K562 (cell line): ENCODE measurements at regions not wholly inside any gene's neighbourhood (a gene's known extent, or its start where the extent isn't known, plus 50 kb on each side); places are given as distances from the start of the nearest gene placed in this dataset.
A peak's percentile ranks its signal among the peaks of the same experiment; 100 is the strongest.

ENCODE experiments used
- ARID2 ChIP-seq: fragments of 450-650 bp; IDR thresholded peaks from 2 replicates; pipeline ENCODE4 v1.6.1; 2017; ENCODE audit warnings: antibody characterized with exemption, mild to moderate bottlenecking
- CCAR2 ChIP-seq: fragments of 200-400 bp; formaldehyde crosslinking; IDR thresholded peaks from 2 replicates; pipeline ENCODE4 v1.6.1; 2017; ENCODE audit warnings: mild to moderate bottlenecking, low read depth, low read length
- CREB1 ChIP-seq, 2 experiments: sonication (generic) in 1 of 2; formaldehyde crosslinking in 1 of 2; IDR thresholded peaks; 2 replicates each; pipeline versions ENCODE4 v1.6.1 to v1.8.0; 2012 to 2022; ENCODE audit warnings: inconsistent platforms in 1 of 2, mild to moderate bottlenecking in 1 of 2, missing genetic modification reagents in 1 of 2, moderate library complexity in 1 of 2
- ERF ChIP-seq: fragments of 450-650 bp; formaldehyde crosslinking; IDR thresholded peaks from 2 replicates; pipeline ENCODE4 v1.4.0; 2020; ENCODE audit warnings: mild to moderate bottlenecking, mixed read lengths
- HDAC1 ChIP-seq, 2 experiments: fragments of 450-650 bp; IDR thresholded peaks; 2 replicates each; pipeline ENCODE4 v1.6.1; 2016 to 2017; ENCODE audit warnings: inconsistent platforms in 1 of 2, mild to moderate bottlenecking in 1 of 2, moderate library complexity in 1 of 2
- KDM5B ChIP-seq: fragments of 200-600 bp; sonication (generic); IDR thresholded peaks from 2 replicates; pipeline ENCODE4 v1.6.1; 2012; ENCODE audit warnings: low read depth, mild to moderate bottlenecking, moderate library complexity, low read length, control low read depth, inconsistent platforms; ENCODE audit not compliant: insufficient replicate concordance
- KHSRP ChIP-seq: fragments of 450-650 bp; IDR thresholded peaks from 2 replicates; pipeline ENCODE4 v1.6.1; 2017
- MEIS2 ChIP-seq: fragments of 450-650 bp; IDR thresholded peaks from 2 replicates; pipeline ENCODE4 v1.6.1; 2014; ENCODE audit warnings: mild to moderate bottlenecking; ENCODE audit not compliant: partially characterized antibody
- MTA1 ChIP-seq: fragments of 450-650 bp; IDR thresholded peaks from 2 replicates; pipeline ENCODE4 v1.6.1; 2017; ENCODE audit warnings: borderline replicate concordance
- NFRKB ChIP-seq: fragments of 450-650 bp; IDR thresholded peaks from 2 replicates; pipeline ENCODE4 v1.6.1; 2016; ENCODE audit warnings: low read depth
- NFYB ChIP-seq: IDR thresholded peaks from 2 replicates; pipeline ENCODE4 v1.6.1; 2011; ENCODE audit warnings: mild to moderate bottlenecking, moderate library complexity; ENCODE audit not compliant: insufficient read length; ENCODE audit errors: extremely low read depth
- RAD21 ChIP-seq, 2 experiments: fragments of 250-450 bp in 1 of 2; fragments of 450-650 bp in 1 of 2; sonication (Bioruptor Pico) in 1 of 2; formaldehyde crosslinking in 1 of 2; IDR thresholded peaks in 1 of 2; conservative IDR thresholded peaks in 1 of 2; 2 replicates each; pipeline versions ENCODE4 v1.4.0 to v1.8.0; 2020 to 2022; ENCODE audit warnings: mild to moderate bottlenecking in 2 of 2, moderate library complexity in 1 of 2
- RB1 ChIP-seq: fragments of 450-650 bp; IDR thresholded peaks from 2 replicates; pipeline ENCODE4 v1.6.1; 2017; ENCODE audit warnings: low read depth, mild to moderate bottlenecking
- SIN3A ChIP-seq, 2 experiments: fragments of 150-350 bp in 1 of 2; IDR thresholded peaks; 2 replicates each; pipeline ENCODE4 v1.6.1; 2011 to 2016; ENCODE audit warnings: borderline replicate concordance in 2 of 2, low read depth in 2 of 2, low read length in 2 of 2, mild to moderate bottlenecking in 2 of 2, moderate library complexity in 2 of 2; ENCODE audit not compliant: control insufficient read depth in 1 of 2
- TBL1XR1 ChIP-seq, 2 experiments: IDR thresholded peaks; 2 replicates each; pipeline ENCODE4 v1.6.1; 2012; ENCODE audit warnings: improper control_type of control experiment in 2 of 2, low read length in 2 of 2, mild to moderate bottlenecking in 1 of 2
- ZNF785 ChIP-seq: fragments of 250-450 bp; sonication (Bioruptor Pico); IDR thresholded peaks from 2 replicates; pipeline ENCODE4 v1.4.0; 2020; ENCODE audit warnings: mild to moderate bottlenecking
- TF ChIP-seq, protein P1 (sequence below), 3 experiments: fragments of 200-800 bp in 1 of 3; fragments of 250-450 bp in 1 of 3; fragments of 450-650 bp in 1 of 3; sonication (Bioruptor Pico) in 1 of 3; sonication (Bioruptor generic) in 1 of 3; formaldehyde crosslinking in 1 of 3; IDR thresholded peaks; 2 replicates each; pipeline versions ENCODE4 v1.6.1 to v1.8.0; 2016 to 2022; ENCODE audit warnings: mild to moderate bottlenecking in 2 of 3, missing genetic modification characterization in 2 of 3, missing compliant biosample characterization in 1 of 3, moderate library complexity in 1 of 3
- TF ChIP-seq, protein P2 (sequence below): sonication (generic); IDR thresholded peaks from 2 replicates; pipeline ENCODE4 v1.6.1; 2016
- TF ChIP-seq, protein P3 (sequence below): fragments of 250-450 bp; sonication (Bioruptor Pico); IDR thresholded peaks from 2 replicates; pipeline ENCODE4 v1.8.0; 2022; ENCODE audit warnings: moderate library complexity, mild to moderate bottlenecking, inconsistent platforms
- TF ChIP-seq, protein P4 (sequence below), 2 experiments: IDR thresholded peaks; 2 replicates each; pipeline ENCODE4 v1.6.1; 2011; ENCODE audit warnings: borderline replicate concordance in 1 of 2, control low read depth in 1 of 2, low read depth in 1 of 2, low read length in 1 of 2, mild to moderate bottlenecking in 1 of 2, mixed read lengths in 1 of 2, moderate library complexity in 1 of 2; ENCODE audit not compliant: insufficient read depth in 1 of 2, insufficient read length in 1 of 2, poor library complexity in 1 of 2, severe bottlenecking in 1 of 2; ENCODE audit errors: extremely low read depth in 1 of 2

DNA sequence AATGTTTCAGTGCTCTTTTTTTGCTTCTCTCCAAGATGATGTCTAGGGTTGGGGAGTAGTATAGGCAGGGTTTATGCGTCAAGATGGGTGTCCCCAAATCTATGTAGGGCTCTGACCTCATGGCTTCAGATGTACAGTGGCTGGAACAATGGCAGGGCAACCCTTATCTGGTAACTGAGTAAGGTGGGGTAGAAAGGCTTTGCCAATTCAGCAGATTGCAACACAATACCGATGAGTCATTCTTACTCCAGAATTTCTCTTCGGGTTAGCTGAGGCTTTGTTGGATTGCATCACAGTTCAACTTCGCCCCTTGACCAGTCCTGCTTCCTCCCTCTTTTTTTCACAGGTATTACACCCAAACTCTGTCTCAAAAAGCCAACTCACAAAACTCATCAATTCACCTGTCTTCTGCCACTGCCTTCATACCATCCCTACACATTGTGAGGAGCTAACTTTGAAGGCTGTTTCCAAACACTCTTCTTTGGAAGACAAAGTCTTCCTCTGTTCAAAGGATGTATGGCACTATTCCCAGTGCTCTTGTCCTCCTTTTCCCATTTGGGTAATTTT is 190.2 kb upstream of the CNOT2 start (continued):
- TF ChIP-seq, protein P1, sequence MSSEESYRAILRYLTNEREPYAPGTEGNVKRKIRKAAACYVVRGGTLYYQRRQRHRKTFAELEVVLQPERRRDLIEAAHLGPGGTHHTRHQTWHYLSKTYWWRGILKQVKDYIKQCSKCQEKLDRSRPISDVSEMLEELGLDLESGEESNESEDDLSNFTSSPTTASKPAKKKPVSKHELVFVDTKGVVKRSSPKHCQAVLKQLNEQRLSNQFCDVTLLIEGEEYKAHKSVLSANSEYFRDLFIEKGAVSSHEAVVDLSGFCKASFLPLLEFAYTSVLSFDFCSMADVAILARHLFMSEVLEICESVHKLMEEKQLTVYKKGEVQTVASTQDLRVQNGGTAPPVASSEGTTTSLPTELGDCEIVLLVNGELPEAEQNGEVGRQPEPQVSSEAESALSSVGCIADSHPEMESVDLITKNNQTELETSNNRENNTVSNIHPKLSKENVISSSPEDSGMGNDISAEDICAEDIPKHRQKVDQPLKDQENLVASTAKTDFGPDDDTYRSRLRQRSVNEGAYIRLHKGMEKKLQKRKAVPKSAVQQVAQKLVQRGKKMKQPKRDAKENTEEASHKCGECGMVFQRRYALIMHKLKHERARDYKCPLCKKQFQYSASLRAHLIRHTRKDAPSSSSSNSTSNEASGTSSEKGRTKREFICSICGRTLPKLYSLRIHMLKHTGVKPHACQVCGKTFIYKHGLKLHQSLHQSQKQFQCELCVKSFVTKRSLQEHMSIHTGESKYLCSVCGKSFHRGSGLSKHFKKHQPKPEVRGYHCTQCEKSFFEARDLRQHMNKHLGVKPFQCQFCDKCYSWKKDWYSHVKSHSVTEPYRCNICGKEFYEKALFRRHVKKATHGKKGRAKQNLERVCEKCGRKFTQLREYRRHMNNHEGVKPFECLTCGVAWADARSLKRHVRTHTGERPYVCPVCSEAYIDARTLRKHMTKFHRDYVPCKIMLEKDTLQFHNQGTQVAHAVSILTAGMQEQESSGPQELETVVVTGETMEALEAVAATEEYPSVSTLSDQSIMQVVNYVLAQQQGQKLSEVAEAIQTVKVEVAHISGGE (CRISPR knock-in tag; IDR thresholded peaks at IDR 0.05) = no peak
- TF ChIP-seq KHSRP = no peak
- peak in 1 of 2 experiments; percentile 21; a peak in 2 of 4 replicates for TF ChIP-seq RAD21 (CRISPR knock-in tag; conservative IDR thresholded peaks at IDR 0.05 in 1 of 2, IDR thresholded peaks at IDR 0.05 in 1 of 2)
- peak; percentile 40; the same call in 1 of the 2 replicates for TF ChIP-seq CREB1 (IDR thresholded peaks at IDR 0.05)
- TF ChIP-seq CREB1 (CRISPR knock-in tag; IDR thresholded peaks at IDR 0.05) = no peak
- no peak for TF ChIP-seq RB1
- TF ChIP-seq CCAR2 = no peak
- TF ChIP-seq NFYB = no peak
- no peak for TF ChIP-seq KDM5B
- TF ChIP-seq ARID2 = no peak
- no peak for TF ChIP-seq ZNF785 (CRISPR knock-in tag)
- no peak for TF ChIP-seq TBL1XR1 (IDR thresholded peaks at IDR 0.05; ENCODE audit: low read length in 2 of 2)
- TF ChIP-seq ERF (CRISPR knock-in tag) = no peak
- TF ChIP-seq, protein P2, sequence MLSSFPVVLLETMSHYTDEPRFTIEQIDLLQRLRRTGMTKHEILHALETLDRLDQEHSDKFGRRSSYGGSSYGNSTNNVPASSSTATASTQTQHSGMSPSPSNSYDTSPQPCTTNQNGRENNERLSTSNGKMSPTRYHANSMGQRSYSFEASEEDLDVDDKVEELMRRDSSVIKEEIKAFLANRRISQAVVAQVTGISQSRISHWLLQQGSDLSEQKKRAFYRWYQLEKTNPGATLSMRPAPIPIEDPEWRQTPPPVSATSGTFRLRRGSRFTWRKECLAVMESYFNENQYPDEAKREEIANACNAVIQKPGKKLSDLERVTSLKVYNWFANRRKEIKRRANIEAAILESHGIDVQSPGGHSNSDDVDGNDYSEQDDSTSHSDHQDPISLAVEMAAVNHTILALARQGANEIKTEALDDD = peak; percentile 90
- no peak for TF ChIP-seq SIN3A (IDR thresholded peaks at IDR 0.05; ENCODE audit: borderline replicate concordance in 2 of 2, control insufficient read depth in 1 of 2, low read depth in 2 of 2, low read length in 2 of 2)
- TF ChIP-seq, protein P3, sequence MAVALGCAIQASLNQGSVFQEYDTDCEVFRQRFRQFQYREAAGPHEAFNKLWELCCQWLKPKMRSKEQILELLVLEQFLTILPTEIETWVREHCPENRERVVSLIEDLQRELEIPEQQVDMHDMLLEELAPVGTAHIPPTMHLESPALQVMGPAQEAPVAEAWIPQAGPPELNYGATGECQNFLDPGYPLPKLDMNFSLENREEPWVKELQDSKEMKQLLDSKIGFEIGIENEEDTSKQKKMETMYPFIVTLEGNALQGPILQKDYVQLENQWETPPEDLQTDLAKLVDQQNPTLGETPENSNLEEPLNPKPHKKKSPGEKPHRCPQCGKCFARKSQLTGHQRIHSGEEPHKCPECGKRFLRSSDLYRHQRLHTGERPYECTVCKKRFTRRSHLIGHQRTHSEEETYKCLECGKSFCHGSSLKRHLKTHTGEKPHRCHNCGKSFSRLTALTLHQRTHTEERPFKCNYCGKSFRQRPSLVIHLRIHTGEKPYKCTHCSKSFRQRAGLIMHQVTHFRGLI (CRISPR knock-in tag) = no peak
- TF ChIP-seq MTA1 = no peak; the same call in 1 of the 2 replicates
- TF ChIP-seq HDAC1 (IDR thresholded peaks at IDR 0.05) = 0 out of 4 replicates have a peak, but pooled peaks of 1 of the 2 experiments have one; percentile 15
- no peak for TF ChIP-seq MEIS2
- 0 out of 2 replicates have a peak, but pooled peaks have one; percentile 50 for TF ChIP-seq NFRKB
- TF ChIP-seq, protein P4, sequence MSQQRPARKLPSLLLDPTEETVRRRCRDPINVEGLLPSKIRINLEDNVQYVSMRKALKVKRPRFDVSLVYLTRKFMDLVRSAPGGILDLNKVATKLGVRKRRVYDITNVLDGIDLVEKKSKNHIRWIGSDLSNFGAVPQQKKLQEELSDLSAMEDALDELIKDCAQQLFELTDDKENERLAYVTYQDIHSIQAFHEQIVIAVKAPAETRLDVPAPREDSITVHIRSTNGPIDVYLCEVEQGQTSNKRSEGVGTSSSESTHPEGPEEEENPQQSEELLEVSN (IDR thresholded peaks at IDR 0.05; ENCODE audit: borderline replicate concordance in 1 of 2, extremely low read depth in 1 of 2, insufficient read depth in 1 of 2, insufficient read length in 1 of 2, low read depth in 1 of 2, low read length in 1 of 2, poor library complexity in 1 of 2, severe bottlenecking in 1 of 2) = peak in 1 of 2 experiments; percentile 31
